ENCODE measurements at regions not wholly inside any gene's neighbourhood (a gene's known extent, or its start where the extent isn't known, plus 50 kb on each side); places are given as distances from the start of the nearest gene placed in this dataset.

- no peak for TF ChIP-seq CTCF (IDR thresholded peaks at IDR 0.05)
- no peak for DNase-seq (ENCODE audit: low spot score in 2 of 2)
- H3K27me3 ChIP-seq = no peaks in the 10 kb centered on the region
- H3K4me3 ChIP-seq = no peak overlapping the region
- H3K36me3 ChIP-seq = no peaks in the 10 kb centered on the region
- H3K9me3 ChIP-seq = no peaks in the 10 kb centered on the region
- no peaks in the 10 kb centered on the region for H3K4me1 ChIP-seq
- intact Hi-C loops (cut with DNase I) = no loop called here
- no peak overlapping the region for H3K27ac ChIP-seq
Measured at GRCh38 chr19:28489126-28489660, 723.8 kb downstream of the UQCRFS1 start.

- Histone ChIP-seq H3K4me1 (no peaks in the 10 kb centered on the region), H3K36me3 (no peaks in the 10 kb centered on the region), H3K27me3 (no peaks in the 10 kb centered on the region), H3K9me3 (no peaks in the 10 kb centered on the region), H3K4me3 (no peak overlapping the region), H3K27ac (no peak overlapping the region)
- no peak for DNase-seq (ENCODE audit: low spot score in 2 of 2)
- intact Hi-C loops (cut with DNase I) = no loop called here
- no peak for TF ChIP-seq CTCF (IDR thresholded peaks at IDR 0.05)
Measured at GRCh38 chr19:28487999-28488398, 725.0 kb downstream of the UQCRFS1 start.

- TF ChIP-seq CTCF (IDR thresholded peaks at IDR 0.05) = no peak
- no peaks in the 10 kb centered on the region for H3K4me1 ChIP-seq
- no peak overlapping the region for H3K4me3 ChIP-seq
- no peaks in the 10 kb centered on the region for H3K36me3 ChIP-seq
- no peaks in the 10 kb centered on the region for H3K27me3 ChIP-seq
- no peak for DNase-seq (ENCODE audit: low spot score in 2 of 2)
- intact Hi-C loops (cut with DNase I) = no loop called here
- no peak overlapping the region for H3K27ac ChIP-seq
- H3K9me3 ChIP-seq = no peaks in the 10 kb centered on the region
Measured at GRCh38 chr19:28486926-28487325, 726.0 kb downstream of the UQCRFS1 start.

DNA sequence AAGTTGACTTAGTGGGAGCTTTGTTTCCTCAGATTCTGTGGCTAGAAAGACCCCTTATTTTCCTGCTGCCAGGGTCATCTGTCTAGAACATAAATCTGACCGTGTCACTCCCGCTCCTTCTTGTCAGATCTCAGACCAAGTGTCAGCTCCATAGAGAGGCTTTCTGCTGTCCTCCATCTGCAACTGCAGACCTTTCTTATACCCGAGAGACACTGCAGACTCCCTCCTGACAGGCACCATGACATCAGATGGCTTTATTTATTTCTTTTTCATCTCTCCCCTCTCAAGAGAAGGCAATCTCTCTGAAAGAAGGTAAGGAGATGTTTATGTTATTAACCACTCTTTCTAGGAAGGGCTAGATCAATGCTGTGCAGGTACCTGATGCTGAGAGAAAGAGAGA is 726.5 kb downstream of the UQCRFS1 start:
- H3K4me3 ChIP-seq = no peak overlapping the region
- TF ChIP-seq CTCF (IDR thresholded peaks at IDR 0.05) = no peak
- no peaks in the 10 kb centered on the region for H3K36me3 ChIP-seq
- no peak overlapping the region for H3K27ac ChIP-seq
- intact Hi-C loops (cut with DNase I) = no loop called here
- H3K4me1 ChIP-seq = no peaks in the 10 kb centered on the region
- H3K27me3 ChIP-seq = no peaks in the 10 kb centered on the region
- DNase-seq (ENCODE audit: low spot score in 2 of 2) = no peak
- H3K9me3 ChIP-seq = no peaks in the 10 kb centered on the region

- Histone ChIP-seq H3K4me1 (no peaks in the 10 kb centered on the region), H3K9me3 (no peaks in the 10 kb centered on the region), H3K4me3 (no peak overlapping the region), H3K27me3 (no peaks in the 10 kb centered on the region), H3K27ac (no peak overlapping the region), H3K36me3 (no peaks in the 10 kb centered on the region)
- TF ChIP-seq CTCF (IDR thresholded peaks at IDR 0.05) = no peak
- intact Hi-C loops (cut with DNase I) = no loop called here
- peak in 1 of 2 donors; percentile 18 for DNase-seq (ENCODE audit: low spot score in 2 of 2)
Measured at GRCh38 chr19:28485292-28485691, 727.7 kb downstream of the UQCRFS1 start.

DNA sequence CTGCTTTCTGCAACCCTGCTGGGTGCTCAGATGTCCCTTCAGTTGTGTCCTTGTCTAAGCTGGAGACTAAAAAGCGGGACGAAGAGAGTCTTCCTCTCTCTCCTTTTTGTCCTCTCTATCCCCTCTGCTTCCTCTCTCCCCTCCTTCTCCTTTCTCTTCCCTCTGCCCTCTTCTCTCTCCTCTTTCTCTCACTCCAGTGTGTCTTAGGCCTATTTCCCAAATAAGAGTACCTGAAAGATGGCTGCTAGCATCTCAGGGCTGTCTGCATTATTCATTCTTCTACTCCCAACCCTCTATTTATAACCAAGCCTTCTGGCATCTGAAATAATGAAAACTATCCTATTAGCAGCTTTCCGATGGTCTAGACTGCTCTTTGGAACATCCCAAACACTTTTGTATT is 729.8 kb downstream of the UQCRFS1 start:
- TF ChIP-seq CTCF (IDR thresholded peaks at IDR 0.05) = no peak
- intact Hi-C loops (cut with DNase I) = no loop called here

More for the DNA sequence above, 729.8 kb downstream of the UQCRFS1 start:
- Histone ChIP-seq H3K27me3 (no peaks in the 10 kb centered on the region), H3K27ac (no peak overlapping the region), H3K9me3 (no peaks in the 10 kb centered on the region), H3K4me1 (no peaks in the 10 kb centered on the region), H3K36me3 (no peaks in the 10 kb centered on the region), H3K4me3 (no peak overlapping the region)
- DNase-seq (ENCODE audit: low spot score in 2 of 2) = no peak
